ENCODE measurements at regions not wholly inside any gene's neighbourhood (a gene's known extent, or its start where the extent isn't known, plus 50 kb on each side); places are given as distances from the start of the nearest gene placed in this dataset.

DNA sequence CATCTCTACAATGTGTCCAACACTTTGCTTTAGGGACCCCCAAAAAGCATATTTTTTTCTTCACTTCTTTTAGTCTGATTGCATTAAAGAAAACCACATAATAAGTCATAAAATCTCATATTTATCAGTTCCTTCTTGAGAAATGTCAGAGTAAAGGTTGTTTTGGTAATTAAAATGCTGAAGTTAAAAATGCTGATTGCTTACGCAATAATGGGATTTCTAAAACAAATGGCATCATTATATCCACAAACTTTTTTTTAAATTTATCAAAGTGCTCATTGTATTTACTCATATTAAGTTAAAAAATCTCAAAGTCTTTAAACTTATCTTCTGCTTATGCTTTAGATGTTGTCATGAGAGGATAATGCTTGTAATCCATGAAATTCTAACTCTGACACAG, 737.2 kb upstream of the ARGLU1 start:
- TF ChIP-seq TAF1 (IDR thresholded peaks at IDR 0.05; ENCODE audit: low read depth) = no peak
- no peak for TF ChIP-seq EZH2 (IDR thresholded peaks at IDR 0.05; ENCODE audit: borderline replicate concordance, insufficient read depth, low read length, poor library complexity, severe bottlenecking)
- TF ChIP-seq, protein P1, sequence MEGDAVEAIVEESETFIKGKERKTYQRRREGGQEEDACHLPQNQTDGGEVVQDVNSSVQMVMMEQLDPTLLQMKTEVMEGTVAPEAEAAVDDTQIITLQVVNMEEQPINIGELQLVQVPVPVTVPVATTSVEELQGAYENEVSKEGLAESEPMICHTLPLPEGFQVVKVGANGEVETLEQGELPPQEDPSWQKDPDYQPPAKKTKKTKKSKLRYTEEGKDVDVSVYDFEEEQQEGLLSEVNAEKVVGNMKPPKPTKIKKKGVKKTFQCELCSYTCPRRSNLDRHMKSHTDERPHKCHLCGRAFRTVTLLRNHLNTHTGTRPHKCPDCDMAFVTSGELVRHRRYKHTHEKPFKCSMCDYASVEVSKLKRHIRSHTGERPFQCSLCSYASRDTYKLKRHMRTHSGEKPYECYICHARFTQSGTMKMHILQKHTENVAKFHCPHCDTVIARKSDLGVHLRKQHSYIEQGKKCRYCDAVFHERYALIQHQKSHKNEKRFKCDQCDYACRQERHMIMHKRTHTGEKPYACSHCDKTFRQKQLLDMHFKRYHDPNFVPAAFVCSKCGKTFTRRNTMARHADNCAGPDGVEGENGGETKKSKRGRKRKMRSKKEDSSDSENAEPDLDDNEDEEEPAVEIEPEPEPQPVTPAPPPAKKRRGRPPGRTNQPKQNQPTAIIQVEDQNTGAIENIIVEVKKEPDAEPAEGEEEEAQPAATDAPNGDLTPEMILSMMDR (IDR thresholded peaks at IDR 0.05; ENCODE audit: poor library complexity, severe bottlenecking) = no peak
- no peak for TF ChIP-seq RAD21 (conservative IDR thresholded peaks at IDR 0.05)
- TF ChIP-seq EP300 (conservative IDR thresholded peaks at IDR 0.05; ENCODE audit: poor library complexity, severe bottlenecking) = no peak

Data from neural cell (in vitro differentiated cells).